GM06990 (cell line): ENCODE measurements at regions not wholly inside any gene's neighbourhood (a gene's known extent, or its start where the extent isn't known, plus 50 kb on each side); places are given as distances from the start of the nearest gene placed in this dataset.

Source experiments
- DNase-seq: peaks from one replicate; pipeline ENCODE4 v3.0.0-alpha.2; 2011; ENCODE audit not compliant: insufficient read length; ENCODE audit errors: extremely low read depth
- H3K27me3 ChIP-seq: replicated peaks from 2 replicates; pipeline ENCODE4 v1.6.0; 2011; ENCODE audit warnings: low read length; ENCODE audit not compliant: control insufficient read depth, insufficient read depth
- H3K36me3 ChIP-seq: 2 replicates; pipeline ENCODE4 v1.5.1; 2011; ENCODE audit warnings: low read length; ENCODE audit not compliant: control insufficient read depth, insufficient read depth
- H3K4me3 ChIP-seq: replicated peaks from 2 replicates; pipeline ENCODE4 v1.5.1; 2011; ENCODE audit warnings: low read depth, mild to moderate bottlenecking, control low read depth, low read length
- CTCF ChIP-seq: IDR thresholded peaks from 2 replicates; pipeline ENCODE4 v1.5.1; 2011; ENCODE audit warnings: low read length, control low read depth, mild to moderate bottlenecking, inconsistent platforms; ENCODE audit not compliant: insufficient read depth, poor library complexity, severe bottlenecking

- TF ChIP-seq CTCF, result no peak
- DNase-seq, result no peak
- no peaks in the 10 kb centered on the region for H3K36me3 ChIP-seq
- no peaks in the 10 kb centered on the region for H3K27me3 ChIP-seq
- no peak overlapping the region for H3K4me3 ChIP-seq
Measured at GRCh38 chr15:95119041-95119610, 887.8 kb downstream of the MCTP2 start.

- no peak for TF ChIP-seq CTCF
- Histone ChIP-seq H3K27me3 (no peaks in the 10 kb centered on the region), H3K4me3 (no peak overlapping the region), H3K36me3 (no peaks in the 10 kb centered on the region)
- no peak for DNase-seq
Measured at GRCh38 chr15:95120595-95120994, 889.2 kb downstream of the MCTP2 start.

GRCh38 chr15:95121191-95121590 is 889.8 kb downstream of the MCTP2 start:
- no peak for DNase-seq
- Histone ChIP-seq H3K36me3 (no peaks in the 10 kb centered on the region), H3K4me3 (no peak overlapping the region), H3K27me3 (no peaks in the 10 kb centered on the region)
- TF ChIP-seq CTCF, result no peak

GRCh38 chr15:95125803-95126202 is 894.4 kb downstream of the MCTP2 start:
- DNase-seq, result no peak
- Histone ChIP-seq H3K27me3 (no peaks in the 10 kb centered on the region), H3K4me3 (no peak overlapping the region), H3K36me3 (no peaks in the 10 kb centered on the region)
- no peak for TF ChIP-seq CTCF

GRCh38 chr15:95127356-95127755 is 896.0 kb downstream of the MCTP2 start:
- Histone ChIP-seq H3K36me3 (no peaks in the 10 kb centered on the region), H3K4me3 (no peak overlapping the region), H3K27me3 (no peaks in the 10 kb centered on the region)
- no peak for DNase-seq
- no peak for TF ChIP-seq CTCF

GRCh38 chr15:95129574-95129973 is 898.2 kb downstream of the MCTP2 start:
- DNase-seq, result no peak
- TF ChIP-seq CTCF, result no peak
- Histone ChIP-seq H3K36me3 (no peaks in the 10 kb centered on the region), H3K4me3 (no peak overlapping the region), H3K27me3 (no peaks in the 10 kb centered on the region)
